IPS DF 6.9 (cell line): ENCODE measurements at regions not wholly inside any gene's neighbourhood (a gene's known extent, or its start where the extent isn't known, plus 50 kb on each side); places are given as distances from the start of the nearest gene placed in this dataset.
A peak's percentile ranks its signal among the peaks of the same experiment; 100 is the strongest.

Experiments
- DNase-seq: peaks from one replicate; pipeline ENCODE4 v3.0.0-alpha.2; 2013; ENCODE audit warnings: low read depth, low spot score
- H3K27ac ChIP-seq: one replicate; pipeline ENCODE4 v1.5.1; 2013; ENCODE audit warnings: low read length, control low read depth
- H3K27me3 ChIP-seq: 2 replicates; pipeline ENCODE4 v1.6.1; 2013; ENCODE audit warnings: mild to moderate bottlenecking, low read length; ENCODE audit not compliant: control insufficient read depth, insufficient read depth
- H3K36me3 ChIP-seq: 2 replicates; pipeline ENCODE4 v1.6.1; 2013; ENCODE audit warnings: low read length; ENCODE audit not compliant: control insufficient read depth, insufficient read depth
- H3K4me1 ChIP-seq: 2 replicates; pipeline ENCODE4 v1.6.1; 2013; ENCODE audit warnings: low read length; ENCODE audit not compliant: control insufficient read depth, insufficient read depth
- H3K4me3 ChIP-seq: 2 replicates; pipeline ENCODE4 v1.5.1; 2013; ENCODE audit warnings: mild to moderate bottlenecking, low read length
- H3K9me3 ChIP-seq: 2 replicates; pipeline ENCODE4 v1.6.1; 2013; ENCODE audit warnings: low read length, inconsistent platforms; ENCODE audit not compliant: control insufficient read depth, insufficient read depth
- WGBS: extraction: QIAGEN DNeasy Blood & Tissue Kit; methylation state at CpG from one replicate; pipeline ENCODE4 v1.1.7; 2013; ENCODE audit warnings: mixed read lengths, missing lambda C conversion rate; ENCODE audit not compliant: insufficient read length, insufficient coverage; 5-methylcytosine and 5-hydroxymethylcytosine counted together

DNA sequence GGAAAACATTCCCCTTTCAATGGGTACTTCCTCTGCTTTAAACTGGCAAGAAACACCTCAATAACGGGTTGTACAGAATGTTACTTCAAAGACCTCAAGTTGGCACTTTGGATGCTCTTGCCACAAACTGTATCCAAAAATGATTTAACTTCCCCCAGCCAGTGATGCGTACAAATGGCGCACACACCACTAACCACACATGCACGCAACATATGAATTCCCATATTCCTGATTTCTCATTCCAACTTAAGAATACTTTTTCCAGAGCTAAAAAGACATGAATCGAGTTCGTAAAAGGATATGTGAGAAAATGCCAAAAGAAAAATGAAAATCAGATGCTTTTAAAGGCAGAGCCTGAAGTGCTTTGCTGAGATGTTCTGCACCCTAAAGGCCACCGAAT lies 388.0 kb upstream of the PIK3R1 start:
- H3K9me3 ChIP-seq: no peaks in the 10 kb centered on the region
- H3K4me1 ChIP-seq: 0 out of 2 replicates have a peak, but pooled peaks cover 1% of the 10 kb centered on the region
- WGBS: no CpG with 5 or more reads among the region's 7 CpGs
- no peaks in the 10 kb centered on the region for H3K36me3 ChIP-seq
- no peaks in the 10 kb centered on the region; the same call in 1 of the 2 replicates for H3K27me3 ChIP-seq
- no peak for DNase-seq
- no peak overlapping the region for H3K27ac ChIP-seq
- no peak overlapping the region for H3K4me3 ChIP-seq

DNA sequence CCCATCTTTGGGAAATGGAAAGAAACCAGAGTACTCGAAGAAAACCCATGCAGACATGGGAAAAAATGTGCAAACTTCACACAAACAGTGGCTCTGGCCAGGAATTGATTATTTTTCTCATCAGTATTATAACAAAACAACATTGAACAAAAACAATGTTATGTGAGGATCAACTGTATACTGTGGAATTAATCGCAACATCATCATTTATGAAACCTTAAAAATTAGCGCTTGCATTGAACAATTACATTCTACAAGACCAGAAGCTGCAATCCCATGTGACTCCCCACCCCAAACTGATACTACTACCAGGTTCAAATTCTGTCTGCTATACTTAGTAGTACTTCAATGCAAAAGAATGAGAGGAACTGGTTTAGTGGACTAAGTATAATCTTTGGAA lies 390.7 kb upstream of the PIK3R1 start:
- no peaks in the 10 kb centered on the region for H3K4me1 ChIP-seq
- WGBS: no CpG with 5 or more reads among the region's 3 CpGs
- H3K4me3 ChIP-seq: no peak overlapping the region
- H3K27ac ChIP-seq: no peak overlapping the region
- no peaks in the 10 kb centered on the region for H3K36me3 ChIP-seq
- no peak for DNase-seq
- no peaks in the 10 kb centered on the region; the same call in 1 of the 2 replicates for H3K27me3 ChIP-seq
- H3K9me3 ChIP-seq: no peaks in the 10 kb centered on the region

DNA sequence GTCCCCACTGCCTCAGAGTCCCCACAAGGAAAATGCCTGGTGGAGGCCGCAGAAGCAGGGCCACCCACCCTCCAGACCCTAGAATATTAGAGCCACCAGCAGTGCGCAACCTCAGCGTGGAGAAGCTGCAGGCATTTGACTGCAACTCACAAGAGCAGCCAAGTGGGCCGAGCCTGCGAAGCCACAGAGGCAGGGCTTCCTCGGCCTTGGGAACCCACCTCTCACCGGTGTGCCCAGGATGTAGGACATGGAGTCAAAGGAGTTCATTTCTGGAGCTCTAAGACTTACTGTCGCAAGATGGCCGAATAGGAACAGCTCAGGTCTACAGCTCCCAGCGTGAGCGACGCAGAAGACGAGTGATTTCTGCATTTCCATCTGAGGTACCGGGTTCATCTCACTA lies 397.9 kb upstream of the PIK3R1 start:
- H3K4me1 ChIP-seq: peaks cover 1% of the 10 kb centered on the region; the same call in 1 of the 2 replicates
- no CpG with 5 or more reads among the region's 14 CpGs for WGBS
- H3K27ac ChIP-seq: no peak overlapping the region
- H3K36me3 ChIP-seq: no peaks in the 10 kb centered on the region
- H3K4me3 ChIP-seq: peak overlapping the region; percentile 18; the same call in 1 of the 2 replicates
- no peak for DNase-seq
- no peaks in the 10 kb centered on the region for H3K9me3 ChIP-seq
- H3K27me3 ChIP-seq: no peaks in the 10 kb centered on the region

DNA sequence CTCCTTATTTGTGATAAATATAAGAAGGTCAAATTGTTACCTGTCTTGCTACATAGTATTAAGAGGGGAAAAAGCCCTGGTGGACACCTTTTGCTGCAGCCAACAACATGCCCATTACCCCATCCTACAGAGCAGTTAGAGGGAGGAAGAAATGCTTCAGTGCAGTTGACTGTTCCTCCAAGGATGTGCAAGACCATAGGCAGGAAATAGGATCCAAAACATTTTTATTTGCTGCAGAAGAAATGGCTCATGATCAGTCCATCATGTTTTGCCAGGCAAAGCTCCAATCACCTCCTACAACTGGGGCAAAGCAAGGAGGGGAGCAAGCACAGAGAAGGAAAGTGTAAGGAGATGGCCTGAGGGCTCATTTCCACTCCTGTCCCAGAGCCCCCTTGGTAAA lies 399.1 kb upstream of the PIK3R1 start:
- Histone ChIP-seq H3K9me3 (no peaks in the 10 kb centered on the region), H3K4me3 (no peak overlapping the region), H3K4me1 (peaks cover 1% of the 10 kb centered on the region; the same call in 1 of the 2 replicates), H3K27me3 (no peaks in the 10 kb centered on the region), H3K27ac (no peak overlapping the region), H3K36me3 (no peaks in the 10 kb centered on the region)
- DNase-seq: no peak

GRCh38 chr5:67815455-67816391 lies 399.8 kb upstream of the PIK3R1 start:
- no peaks in the 10 kb centered on the region for H3K27me3 ChIP-seq
- H3K9me3 ChIP-seq: no peaks in the 10 kb centered on the region
- H3K36me3 ChIP-seq: no peaks in the 10 kb centered on the region
- no peak for DNase-seq
- peaks cover 1% of the 10 kb centered on the region; the same call in 1 of the 2 replicates for H3K4me1 ChIP-seq
- no peak overlapping the region for H3K27ac ChIP-seq
- H3K4me3 ChIP-seq: no peak overlapping the region
- no CpG with 5 or more reads among the region's 10 CpGs for WGBS

DNA sequence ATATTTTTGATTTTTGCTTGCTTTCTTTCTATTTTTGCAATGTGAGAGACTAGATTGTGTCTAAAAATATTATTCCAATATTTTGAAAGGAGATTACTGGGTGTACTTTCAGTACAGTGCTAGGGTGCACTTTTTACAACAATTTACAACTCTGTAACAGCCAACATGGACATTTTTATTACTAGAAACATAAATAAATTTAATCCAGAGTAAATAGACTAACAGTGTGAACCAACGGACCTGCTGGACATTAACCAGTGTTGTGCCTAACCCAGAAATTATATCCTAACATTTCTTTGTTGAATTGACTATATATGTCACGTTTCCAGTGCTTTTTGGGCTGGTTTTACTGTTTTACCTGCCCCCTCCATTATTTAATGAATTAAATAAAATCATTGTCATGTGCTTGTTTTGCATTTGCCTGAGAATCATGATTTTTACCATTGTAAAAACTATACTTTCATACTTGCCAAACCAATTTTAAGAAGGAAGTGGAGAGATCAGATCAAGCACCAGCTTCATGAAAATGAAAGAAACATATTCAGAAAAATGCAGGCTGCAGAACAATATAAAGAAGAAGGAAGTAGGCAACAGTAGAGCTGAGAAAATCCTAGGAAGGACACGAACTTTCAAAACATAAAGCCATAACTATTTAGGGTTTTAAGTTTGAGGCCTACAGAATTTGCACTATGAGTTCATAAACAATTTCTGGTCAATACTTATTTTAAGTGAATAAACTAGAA lies 400.8 kb upstream of the PIK3R1 start:
- Histone ChIP-seq H3K4me3 (no peak overlapping the region), H3K36me3 (no peaks in the 10 kb centered on the region), H3K27me3 (no peaks in the 10 kb centered on the region), H3K4me1 (peaks cover 1% of the 10 kb centered on the region; the same call in 1 of the 2 replicates), H3K9me3 (no peaks in the 10 kb centered on the region), H3K27ac (no peak overlapping the region)
- DNase-seq: no peak
- no CpG with 5 or more reads among the region's 3 CpGs for WGBS

DNA sequence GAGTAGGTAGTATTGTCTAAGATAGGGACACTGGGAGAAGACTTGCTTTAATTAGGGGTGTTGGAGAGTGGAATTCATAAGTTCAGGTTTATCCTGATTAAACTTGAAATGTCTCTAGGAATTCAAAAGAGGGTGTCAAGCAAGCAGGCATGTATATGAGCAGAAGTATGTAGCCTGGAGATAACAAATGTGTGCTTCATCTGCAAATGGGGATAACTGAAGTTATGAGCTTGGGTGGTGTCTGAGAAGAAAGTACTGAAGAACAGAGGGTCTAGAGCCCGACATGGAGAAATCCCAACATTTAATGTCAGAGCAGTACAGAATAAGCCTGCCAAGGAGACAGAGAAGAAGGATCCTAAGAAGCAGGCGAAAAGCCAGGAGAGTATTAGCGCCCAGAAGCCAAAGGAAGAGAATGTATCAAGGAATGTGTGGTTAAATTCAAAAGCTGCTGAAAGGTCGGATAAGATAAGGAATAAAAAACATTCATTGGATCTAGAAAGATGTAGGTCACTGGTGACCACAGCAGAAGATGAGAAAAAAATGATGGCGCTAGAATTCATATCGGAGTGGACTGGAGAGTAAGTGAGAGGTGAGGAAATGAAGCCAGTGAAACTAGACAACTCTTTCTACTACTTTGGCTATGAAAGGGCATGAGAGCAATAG lies 401.5 kb upstream of the PIK3R1 start:
- Histone ChIP-seq H3K9me3 (no peaks in the 10 kb centered on the region), H3K36me3 (no peaks in the 10 kb centered on the region), H3K27me3 (no peaks in the 10 kb centered on the region), H3K4me1 (peaks cover 1% of the 10 kb centered on the region; the same call in 1 of the 2 replicates), H3K4me3 (no peak overlapping the region), H3K27ac (no peak overlapping the region)
- no CpG with 5 or more reads among the region's 6 CpGs for WGBS
- no peak for DNase-seq

DNA sequence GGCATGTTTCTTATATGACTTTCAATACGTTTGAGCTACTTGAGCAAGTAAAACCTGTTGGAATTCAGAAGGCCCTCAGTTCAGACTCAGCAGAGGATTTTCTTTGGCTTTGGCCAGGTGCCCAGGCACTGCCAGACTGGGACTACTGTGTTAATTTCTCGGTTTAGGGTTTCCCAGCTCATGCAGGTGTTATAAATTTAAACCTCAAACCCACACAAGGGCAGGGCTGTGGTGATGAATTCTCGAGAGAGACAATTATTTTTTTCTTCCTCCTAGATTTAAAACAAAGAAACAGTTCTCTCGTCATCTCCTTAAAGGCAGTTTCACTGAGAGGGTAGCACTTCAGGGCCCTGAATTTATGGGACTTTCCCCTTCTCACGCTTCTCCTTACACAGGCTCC lies 406.0 kb upstream of the PIK3R1 start:
- DNase-seq: no peak
- WGBS: no CpG with 5 or more reads among the region's 5 CpGs

GRCh38 chr5:67808340-67808739 lies 407.2 kb upstream of the PIK3R1 start:
- whole genome bisulfite sequencing: no CpG with 5 or more reads among the region's 2 CpGs

More for the DNA sequence above, 406.0 kb upstream of the PIK3R1 start:
- no peak overlapping the region for H3K27ac ChIP-seq
- H3K27me3 ChIP-seq: no peaks in the 10 kb centered on the region
- peaks cover 2% of the 10 kb centered on the region; the same call in 1 of the 2 replicates for H3K4me1 ChIP-seq
- no peaks in the 10 kb centered on the region for H3K36me3 ChIP-seq
- H3K4me3 ChIP-seq: no peak overlapping the region
- no peaks in the 10 kb centered on the region for H3K9me3 ChIP-seq

DNA sequence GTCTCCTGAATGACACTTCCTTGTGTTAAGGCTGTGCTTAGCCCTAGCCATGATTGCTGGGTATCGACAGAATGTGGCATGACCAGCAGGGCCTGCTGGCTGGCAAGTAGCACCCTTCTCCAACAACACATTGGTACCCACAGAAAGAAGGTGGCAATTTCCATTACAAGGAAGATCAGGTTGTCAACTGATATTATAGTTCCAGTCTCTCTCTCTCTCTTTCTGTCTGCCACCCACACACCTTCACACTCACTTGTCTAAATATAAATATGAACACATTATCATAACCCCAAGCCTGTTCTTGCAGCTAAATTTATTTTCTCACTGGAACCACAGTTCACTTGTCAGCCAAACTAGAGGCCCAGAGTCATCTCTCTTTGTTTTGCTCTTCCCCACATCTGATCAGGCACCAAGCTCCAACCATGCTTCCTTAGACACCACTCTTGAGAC lies 408.1 kb upstream of the PIK3R1 start:
- Histone ChIP-seq H3K4me3 (no peak overlapping the region), H3K4me1 (peaks cover 2% of the 10 kb centered on the region; the same call in 1 of the 2 replicates), H3K27me3 (no peaks in the 10 kb centered on the region), H3K27ac (no peak overlapping the region), H3K36me3 (no peaks in the 10 kb centered on the region), H3K9me3 (no peaks in the 10 kb centered on the region; the same call in 1 of the 2 replicates)
- no CpG with 5 or more reads among the region's 1 CpG for WGBS
- DNase-seq: no peak

More at GRCh38 chr5:67808340-67808739, 407.2 kb upstream of the PIK3R1 start:
- Histone ChIP-seq H3K9me3 (no peaks in the 10 kb centered on the region; the same call in 1 of the 2 replicates), H3K36me3 (no peaks in the 10 kb centered on the region), H3K4me1 (peaks cover 2% of the 10 kb centered on the region; the same call in 1 of the 2 replicates), H3K27ac (no peak overlapping the region), H3K27me3 (no peaks in the 10 kb centered on the region), H3K4me3 (no peak overlapping the region)
- DNase-seq: no peak
